NCI-H1048 (cell line): ENCODE measurements at regions not wholly inside any gene's neighbourhood (a gene's known extent, or its start where the extent isn't known, plus 50 kb on each side); places are given as distances from the start of the nearest gene placed in this dataset.

ENCODE experiments used
- DNase-seq: peaks from one replicate; lab custom pipeline; 2025; lab: John Stamatoyannopoulos, UW

DNA sequence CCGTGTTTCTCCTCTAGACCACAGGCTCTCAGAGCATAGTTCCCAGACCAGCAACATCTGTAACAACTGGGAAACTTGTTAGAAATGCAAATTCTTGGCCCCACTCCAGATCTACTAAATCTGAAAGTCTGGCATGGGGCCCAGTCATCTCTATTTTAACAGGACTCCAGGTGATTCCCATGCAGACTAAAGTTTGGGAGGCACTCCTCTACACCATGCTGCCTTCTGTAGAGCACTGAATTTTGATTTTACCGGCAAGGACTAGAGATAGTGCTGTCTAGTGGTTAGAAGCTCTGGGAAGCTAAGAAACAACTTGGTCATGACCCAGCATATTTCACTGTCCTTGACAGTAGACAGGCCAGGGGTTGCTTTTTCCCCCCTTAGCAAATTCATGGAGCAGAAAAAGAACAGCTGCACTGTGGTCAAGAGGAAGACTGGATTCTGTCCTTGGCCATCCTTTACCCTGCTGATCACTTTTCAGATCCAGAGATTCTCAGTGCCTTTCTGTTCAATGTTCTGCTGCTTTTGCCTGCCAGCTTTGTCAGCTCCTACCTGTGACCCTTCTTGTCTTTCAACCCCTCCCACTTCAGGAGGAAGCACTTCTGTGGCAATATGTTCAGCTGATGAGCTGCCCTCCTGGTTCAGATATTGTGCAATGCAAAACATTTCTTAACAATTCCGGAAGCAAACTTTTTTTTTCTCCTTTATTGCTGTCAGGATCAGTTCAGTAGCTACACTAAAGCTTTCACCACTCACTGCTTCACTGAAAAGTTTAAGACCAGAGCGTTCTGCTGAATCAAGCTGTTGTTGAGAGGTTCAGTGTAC, 133.8 kb upstream of the NUDT4 start:
- DNase-seq, result no peak

DNA sequence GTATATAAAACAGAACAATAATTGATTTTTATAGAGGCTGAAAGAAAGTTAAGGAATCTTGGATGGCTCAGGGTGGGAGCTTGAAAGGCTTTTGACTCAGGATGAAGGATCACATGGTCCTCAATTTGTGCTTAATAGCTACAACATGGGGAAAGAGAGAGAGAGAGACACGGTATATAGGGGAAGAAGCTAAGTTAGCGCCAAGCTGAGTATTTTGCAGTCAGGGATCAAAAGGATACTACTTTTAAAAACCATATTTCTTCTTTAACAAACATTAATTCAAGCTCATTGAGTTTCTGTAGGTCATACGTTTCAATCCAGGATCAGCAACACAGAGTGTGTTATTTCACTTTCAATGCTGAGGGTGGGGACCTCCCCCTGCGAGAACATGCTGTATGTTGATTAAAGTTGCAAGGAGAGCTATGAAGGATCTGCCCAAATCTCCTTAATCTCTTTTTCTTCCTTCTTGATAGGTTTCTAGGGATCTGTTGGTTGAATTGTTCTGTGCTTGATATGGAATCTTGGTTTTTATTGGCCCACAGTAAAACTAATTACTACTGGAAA, 133.1 kb upstream of the NUDT4 start:
- DNase-seq, result no peak

DNA sequence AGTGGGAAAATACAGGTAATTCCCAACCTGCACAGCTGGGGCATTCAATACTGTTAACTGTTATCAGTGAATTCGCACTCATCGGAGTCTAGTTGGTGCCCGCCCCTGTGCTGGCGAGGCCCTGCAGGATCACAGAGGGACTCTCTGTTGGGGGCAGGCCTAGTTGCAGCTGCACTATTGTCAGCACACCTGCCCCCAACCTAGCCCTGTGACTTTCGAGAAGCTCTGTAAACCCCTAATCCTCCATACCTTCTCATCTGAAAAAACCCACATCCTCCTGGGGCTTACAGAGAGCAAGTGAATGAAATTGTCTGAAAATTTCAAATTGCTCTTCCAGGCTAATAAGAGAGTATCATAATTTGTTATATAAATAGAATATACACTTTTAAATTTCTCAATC, 132.2 kb upstream of the NUDT4 start:
- DNase-seq, result no peak

DNA sequence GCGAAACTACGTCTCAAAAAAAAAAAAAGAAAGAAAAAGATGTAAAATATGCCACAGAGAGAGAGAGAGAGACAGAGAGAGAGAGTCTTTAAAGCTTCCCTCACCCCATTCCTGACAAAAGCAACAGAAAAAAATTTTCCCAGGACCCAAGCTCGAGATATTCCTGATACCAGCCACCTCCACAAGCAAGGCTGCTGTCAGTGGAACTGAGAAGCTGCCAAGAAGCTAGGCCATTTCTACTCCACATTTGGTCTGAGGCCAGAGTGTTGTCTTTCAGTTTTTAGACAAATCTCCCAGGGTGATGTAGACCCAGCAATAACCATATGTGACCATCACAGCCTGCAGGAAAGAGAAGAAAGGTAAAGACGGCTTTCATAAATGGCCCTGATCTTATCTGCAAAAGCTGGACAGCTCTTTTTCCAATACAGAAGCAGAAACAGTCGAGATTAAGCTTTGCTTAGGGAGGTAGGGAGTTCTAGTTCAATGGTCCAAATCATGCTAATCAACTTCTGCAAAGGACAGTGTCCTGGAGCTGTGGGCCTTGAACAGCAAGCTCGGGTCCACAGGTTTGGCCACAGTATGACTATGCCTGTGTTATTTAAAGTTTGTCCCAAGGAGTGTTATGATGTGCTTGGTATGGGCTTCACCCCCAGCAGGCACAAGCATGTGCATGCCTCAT, 130.3 kb upstream of the NUDT4 start:
- DNase-seq, result no peak

DNA sequence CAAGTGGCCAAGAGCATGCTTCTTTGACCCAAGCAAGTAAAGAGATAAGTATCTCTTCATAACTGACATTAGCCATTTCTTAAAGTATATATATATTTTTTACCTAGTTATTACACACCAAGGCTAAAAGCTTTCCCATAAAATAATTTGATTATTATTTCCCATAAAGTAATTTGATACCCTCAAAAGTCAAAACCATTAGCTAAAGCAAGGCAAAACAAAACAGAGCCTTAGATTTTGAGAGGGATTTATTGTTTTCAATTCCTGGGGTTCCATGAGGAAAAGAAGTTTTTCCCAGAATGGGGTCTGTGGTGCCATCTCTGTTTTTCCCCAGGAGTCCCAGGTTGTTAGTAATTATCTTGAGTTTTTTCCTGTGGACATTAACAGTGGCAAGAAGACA, 125.5 kb upstream of the NUDT4 start:
- DNase-seq, result no peak

DNA sequence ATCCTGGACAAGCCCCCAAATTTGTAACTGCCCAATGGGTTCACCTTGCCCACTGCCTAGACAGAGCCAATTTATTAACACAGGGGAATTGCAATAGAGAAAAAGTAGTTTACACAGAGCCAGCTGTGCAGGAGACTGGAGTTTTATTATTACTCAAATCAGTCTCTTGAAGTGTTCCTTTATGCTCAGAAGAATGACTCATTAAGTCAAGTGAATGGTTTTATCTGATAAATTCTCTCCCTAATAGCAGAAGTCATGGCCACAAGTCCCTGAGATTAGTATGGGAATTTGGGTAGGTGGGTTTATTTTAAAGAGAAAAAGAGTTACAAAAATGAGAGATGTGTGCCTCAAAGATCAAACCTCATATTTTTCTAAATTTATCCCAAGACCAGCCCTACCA, 122.8 kb upstream of the NUDT4 start:
- no peak for DNase-seq

DNA sequence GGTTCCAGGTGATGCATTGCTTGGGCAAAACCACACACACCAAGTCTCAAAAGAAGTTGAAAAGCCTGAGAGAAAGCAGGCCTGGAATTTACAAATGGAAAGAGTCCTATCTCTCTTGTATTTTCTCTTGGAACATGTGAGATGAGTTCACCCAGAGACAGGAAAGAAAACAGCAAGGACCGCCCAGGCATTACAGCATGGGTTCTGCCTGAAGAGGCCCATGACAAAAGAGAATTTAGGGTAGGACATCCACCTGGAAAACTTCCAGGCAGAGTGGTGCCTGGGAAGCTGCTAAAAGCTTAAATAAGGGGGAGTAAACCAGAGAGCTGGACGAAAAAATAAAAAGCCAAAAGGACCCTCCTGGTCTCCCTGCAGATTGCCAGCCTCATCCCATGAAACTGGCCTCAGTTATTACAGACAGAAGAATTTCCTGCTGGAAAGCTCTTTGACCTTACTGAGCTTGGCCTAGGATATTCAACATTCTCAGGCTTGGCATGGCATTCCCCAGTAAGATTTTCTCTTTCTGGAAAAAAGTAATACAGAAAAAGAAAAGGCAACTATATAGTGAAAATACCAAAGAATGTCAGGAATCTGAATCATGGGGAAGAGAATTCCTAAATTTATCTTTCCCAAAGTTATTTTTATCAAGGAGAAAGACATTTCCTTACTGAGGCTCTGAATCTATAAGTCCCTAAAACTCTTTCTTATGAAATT, 121.3 kb upstream of the NUDT4 start:
- DNase-seq, result no peak

DNA sequence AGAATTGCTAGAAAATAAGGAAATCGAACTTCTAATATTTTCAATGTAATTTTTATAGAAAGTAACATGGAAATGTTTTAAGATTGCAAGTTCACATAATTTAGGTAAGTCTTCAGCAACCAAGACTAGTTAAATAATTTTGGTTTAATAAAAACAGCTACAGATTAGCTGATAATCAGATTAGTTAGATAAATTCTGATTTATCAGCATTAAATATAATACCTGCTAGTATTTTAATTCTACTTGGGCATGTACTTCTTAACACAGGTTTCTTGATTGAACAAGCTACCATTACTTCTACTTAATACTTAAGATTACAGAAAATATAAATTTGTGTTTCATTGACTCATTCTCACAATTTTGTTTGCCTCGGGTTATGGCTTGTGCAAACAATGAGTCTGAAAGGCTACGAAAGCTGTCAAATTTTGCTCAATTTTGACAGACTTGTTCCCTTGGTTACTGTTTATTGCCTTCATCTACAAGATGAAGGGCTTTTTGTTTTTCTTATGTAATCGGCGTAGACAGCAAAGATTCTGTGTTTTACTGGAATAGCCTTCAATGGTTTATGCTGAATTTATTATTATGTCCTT, 116.1 kb upstream of the NUDT4 start:
- DNase-seq, result no peak

DNA sequence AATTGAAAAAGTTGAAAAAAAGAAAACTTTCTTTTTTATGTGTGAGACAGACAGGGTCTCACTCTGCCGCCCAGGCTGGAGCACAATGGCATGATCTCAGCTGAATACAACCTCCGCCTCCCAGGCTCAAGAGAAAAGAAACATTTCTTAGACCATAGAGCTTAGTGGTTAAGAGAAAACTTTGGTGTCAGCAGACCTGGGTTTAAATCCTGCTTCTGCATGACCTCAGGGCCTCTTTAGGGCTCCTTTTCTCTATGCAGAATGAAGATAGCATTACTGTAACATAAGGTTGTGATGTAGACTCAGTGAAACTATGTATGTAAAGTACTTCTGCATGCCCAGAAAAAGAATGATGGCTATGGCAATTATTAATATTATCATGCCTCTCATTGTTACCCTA, 104.7 kb upstream of the NUDT4 start:
- DNase-seq, result no peak

DNA sequence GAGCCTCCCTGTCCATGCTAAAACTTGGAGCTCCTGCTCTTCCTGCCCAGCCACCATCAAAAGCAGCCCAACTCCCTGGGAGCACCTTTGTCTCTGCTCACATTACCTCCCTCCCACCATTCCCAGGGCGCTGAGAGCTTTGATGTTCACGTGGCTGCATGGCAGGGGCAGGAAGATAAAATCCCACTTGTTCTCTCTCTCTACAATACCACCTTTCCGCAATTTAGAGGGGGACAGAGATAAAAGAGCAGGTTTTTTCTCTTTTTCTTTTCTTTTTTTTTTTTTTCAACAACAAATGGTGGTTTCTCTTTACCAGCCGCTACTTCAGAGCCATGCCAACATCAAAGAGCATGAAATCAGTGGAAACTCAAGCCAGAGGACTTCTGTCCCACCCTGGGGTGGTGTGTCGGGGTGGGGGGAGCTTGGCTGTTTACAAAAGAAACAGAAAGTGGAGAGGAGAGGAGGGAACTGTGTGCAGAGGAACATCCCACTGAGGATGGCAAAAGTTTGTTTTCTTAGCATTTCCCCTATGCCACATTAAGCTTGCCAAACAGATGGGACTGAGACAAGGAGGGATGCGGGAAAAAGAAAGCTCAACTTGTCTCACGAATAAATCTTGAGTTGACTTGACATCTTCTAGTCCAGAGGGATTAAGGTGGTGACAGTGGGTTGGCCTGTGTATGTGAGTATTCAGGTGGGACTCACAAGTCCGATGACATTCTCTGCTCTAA, 103.7 kb upstream of the NUDT4 start:
- no peak for DNase-seq

DNA sequence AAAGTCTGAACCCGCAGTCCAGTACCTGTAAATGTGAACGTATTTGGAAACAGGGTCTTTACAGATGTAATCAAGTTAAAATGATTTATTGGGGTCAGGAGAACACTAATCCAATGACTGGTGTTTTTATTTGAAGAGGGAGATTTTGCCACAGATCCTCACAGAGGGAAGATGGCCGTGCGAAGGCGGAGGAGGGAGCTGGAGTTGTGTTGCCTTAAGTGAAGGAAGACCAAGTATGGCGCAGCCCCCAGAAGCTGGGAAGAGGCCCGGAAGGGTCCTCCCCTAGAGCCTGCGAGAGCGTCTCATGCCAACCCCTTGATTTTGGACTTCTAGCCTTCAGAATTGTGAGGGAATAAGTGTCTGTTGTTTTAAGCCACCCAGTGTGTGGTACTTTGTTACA, 102.8 kb upstream of the NUDT4 start:
- no peak for DNase-seq

DNA sequence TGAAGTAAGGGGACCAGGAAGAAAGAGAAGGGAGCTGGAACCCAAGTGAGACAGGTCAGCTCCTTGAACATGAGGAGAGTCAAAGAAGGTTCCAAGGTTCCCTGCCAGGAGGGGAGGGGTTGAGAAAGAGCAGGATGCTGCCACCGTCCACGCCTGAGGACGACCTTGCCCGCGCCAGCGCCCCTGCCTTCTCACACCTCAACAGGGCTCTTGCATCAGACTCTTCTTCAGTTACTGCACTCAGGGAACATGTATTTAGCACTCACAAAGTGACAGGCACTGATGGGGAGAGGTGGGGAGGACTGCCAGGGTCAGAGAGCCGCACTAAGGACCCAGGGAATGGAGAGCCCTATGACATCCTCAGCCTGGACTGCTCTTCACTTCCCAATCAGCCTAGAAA, 102.1 kb upstream of the NUDT4 start:
- no peak for DNase-seq

DNA sequence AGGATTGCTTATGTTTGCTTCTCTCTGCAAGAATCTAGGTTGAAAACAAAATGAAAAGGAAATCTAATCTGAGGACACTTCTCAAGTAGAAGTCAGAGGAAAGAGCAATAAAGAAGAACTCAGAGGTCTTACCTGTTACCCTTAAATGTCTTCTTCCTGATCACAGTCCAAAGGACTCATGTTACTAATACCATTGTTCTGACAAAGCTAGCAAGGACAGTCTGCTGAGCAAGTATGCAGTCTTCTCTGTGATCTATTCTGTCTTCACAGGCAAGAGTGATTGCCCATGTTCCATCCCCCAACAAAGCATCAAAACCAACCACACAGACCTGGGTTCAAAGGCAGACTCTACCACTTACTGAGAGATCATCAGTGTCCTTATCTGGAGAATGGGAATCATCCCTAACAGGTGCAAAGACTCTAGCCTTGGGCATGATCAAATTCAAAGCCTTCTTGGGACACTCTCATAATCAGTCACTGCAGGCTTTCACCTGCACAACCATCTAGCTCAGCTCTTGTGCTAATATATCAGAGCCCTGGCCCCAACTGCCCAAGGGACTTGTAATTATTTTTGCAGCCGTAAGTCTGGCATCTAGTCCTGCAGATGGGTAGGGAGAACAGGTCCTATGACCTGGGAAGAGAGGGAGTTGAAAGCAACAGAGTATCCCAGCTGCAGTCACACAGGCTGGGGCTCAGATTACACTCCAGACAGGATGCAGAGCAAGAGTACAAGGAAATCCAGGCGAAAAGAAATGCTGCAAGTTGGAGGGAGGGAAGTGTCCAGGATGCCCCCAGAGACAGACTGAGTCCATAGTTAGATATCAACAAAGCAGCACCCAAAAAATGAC, 97.9 kb upstream of the NUDT4 start:
- no peak for DNase-seq

DNA sequence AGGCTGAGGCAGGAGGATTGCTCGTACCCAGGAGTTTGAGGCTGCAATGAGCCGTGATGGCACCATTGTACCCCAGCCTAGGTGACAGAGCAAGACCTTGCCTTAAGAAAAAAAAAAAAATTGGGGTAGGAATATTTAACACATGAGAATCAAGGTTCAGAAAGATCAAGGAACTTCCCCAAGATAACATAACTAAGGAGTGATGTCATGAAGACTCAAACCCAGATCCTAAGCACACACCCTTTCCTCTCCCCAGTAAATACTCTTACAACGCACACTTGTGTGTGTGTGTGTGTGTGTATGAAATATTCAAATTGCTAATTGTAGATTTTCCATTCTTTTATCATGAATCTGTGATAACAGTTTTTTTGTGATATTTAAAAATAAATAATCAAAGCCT, 90.6 kb upstream of the NUDT4 start:
- DNase-seq, result no peak

DNA sequence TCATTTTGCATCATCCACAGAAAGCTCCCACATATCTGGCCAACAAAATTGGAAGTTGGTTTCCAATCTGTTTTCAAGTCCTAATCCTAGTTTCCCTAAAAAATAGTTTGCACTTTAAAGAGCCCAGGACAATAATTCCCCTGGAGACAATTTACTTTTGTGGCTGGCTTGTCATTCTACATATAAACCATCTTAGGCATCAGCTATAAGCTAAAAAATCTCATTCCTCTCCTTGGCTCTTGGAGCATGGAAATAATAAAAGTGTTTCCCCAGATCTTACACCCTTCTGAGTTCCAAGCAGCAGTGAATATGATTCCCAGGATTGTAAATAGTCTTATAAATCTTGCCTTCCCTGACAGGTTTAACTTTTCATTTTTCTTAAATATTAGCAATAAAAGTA, 89.1 kb upstream of the NUDT4 start:
- DNase-seq, result no peak

DNA sequence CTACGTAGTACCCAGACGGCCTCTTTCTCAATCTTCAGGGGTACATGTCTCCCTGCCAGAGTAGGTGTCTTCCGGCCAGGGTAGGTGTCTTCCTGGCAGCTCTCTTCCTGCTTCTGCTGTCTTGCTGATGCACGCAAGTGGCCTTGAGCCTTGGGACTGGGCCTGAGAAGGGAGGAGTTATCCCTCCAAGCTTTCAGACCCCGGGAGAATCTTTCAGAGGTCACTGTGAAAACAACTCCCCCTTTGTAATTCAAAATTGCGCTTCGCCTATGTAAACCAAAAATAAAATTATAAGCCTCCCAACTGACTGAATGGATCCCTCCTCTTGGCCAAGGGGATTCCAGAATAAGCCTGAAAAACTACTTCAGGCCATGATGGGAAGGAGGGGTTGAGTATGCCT, 87.3 kb upstream of the NUDT4 start:
- DNase-seq, result no peak

DNA sequence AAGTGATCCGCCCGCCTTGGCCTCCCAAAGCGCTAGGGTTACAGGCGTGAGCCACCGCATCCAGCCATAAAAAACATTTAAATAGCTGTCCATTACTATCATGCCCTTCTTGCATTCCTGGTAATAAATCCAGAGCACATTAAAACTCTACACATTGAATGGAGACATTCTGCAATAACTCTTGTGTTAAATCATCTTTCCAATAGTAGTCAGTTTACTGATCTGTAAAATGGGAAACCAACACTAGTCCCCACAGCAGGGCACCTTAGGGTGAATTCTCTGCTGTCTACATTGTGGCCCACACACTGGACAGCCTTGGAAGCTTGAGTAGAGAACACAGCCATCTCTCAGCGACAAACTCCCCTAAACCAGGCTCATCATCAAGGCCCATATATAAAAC, 85.5 kb upstream of the NUDT4 start:
- DNase-seq, result no peak

DNA sequence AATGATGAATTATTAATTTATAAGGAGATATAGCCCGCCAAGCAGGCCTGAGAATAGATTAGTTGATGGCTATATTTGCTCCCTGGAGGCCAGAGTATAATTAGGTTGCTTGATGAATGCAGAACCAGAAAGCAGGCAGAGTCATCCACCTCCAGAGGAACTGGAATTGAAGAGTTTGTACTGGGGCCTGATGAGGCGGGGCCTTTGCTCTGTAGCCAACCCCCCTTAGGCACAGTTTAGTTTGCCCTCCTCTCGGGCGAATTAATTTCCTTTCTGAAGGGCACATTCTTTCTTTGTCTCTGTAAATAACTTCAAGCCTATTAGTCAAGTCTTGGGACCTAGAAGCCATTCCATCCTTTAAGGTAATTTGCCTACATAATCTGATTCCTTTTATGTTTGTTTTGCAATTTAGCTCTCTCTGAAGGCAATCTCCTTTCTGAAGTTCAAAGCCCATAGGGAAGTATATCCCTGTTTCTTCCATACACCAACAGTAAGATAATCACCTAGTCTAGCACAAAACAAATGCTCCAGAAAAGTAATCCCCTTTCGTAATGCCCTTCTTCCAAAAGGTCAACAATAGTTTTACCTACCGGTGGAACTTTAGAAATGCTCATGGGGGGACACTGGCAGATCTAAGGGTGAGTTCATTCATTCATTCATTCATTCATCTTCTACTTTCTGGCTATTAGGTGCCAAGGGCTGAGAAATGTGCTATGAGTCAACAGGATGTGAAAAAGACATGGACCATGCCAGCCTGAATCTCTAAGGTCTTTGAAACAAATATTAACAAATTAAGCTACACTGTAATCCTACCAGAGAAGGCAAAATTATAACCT, 84.8 kb upstream of the NUDT4 start:
- DNase-seq, result no peak

DNA sequence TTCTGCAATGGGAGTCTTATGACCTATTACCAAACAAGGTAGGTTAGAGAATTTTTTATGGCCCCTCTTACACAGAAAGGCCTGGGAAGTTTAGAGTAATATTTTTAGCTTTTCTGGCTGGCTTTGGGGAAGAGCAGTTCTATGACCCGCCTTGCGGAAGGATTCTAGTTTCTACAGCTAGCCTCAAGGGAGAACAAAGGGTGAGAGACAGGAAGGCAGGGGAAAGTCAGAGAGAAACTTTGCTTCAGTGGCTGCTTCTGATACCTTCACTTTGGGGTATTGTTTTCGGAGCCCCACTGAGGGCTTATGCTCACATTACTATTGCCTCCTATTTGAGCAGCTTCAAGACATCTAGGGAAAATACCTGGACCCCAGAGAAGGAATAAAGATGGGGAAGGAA, 80.7 kb upstream of the NUDT4 start:
- DNase-seq, result no peak

DNA sequence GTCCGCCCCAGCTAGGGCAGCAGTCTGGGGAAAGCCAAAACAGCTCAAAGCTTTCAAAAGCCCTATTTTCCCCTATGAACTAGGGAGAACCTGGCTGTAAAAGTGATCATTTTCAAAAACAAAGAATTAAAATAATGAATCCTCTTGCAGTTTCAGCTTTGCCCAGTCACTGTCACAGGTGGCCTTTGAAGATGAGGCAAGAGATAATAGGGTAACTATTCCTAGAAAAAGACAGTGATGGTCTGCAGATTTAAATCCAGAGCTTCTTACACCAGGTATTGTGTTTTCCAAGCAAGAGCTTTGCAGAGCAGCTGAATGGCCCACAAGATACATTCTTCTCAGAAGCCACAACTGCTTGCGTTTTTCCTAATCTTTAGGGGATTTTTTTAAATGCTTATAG, 80.2 kb upstream of the NUDT4 start:
- no peak for DNase-seq
